ENCODE measurements at regions not wholly inside any gene's neighbourhood (a gene's known extent, or its start where the extent isn't known, plus 50 kb on each side); places are given as distances from the start of the nearest gene placed in this dataset.

DNA sequence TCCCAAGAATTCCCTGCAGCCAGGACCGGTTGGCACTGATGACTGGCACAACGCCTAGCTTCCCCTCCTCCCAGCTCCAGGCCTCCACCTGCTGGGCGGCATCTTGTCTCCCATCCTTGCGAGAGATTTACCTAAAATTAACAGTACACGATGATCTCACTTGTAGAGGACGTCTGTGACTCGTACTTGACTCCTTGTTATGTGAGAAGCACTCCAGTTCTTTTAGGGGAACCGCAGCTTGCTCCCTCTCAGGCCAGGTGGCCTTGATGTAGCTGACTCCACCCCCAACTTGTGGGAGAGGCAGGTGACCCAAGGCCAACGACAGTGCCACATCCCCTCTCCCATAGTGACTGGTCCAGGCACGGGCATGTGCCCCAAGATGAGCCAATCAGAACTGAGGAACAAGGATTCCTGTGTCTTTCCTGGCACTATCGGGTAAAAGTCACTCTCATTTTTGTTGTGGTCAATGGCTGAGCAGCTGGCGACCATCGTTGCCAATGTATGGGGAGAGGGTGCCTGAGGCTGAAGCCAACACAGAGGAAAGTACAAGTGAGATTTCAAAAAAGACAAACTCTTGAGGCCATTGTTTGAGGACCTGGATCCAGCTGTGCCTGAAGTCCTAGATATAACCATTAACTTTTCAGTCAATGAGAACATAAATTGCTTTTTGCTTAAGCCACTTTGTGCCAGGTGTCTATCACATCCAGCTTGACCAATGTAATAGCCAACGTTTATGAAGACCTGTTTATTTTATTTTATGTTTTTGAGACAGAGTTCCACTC lies 208.7 kb downstream of the RBM19 start:
- H3K27me3 ChIP-seq (replicated peaks; ENCODE audit: control insufficient read depth, insufficient read depth, low read length), result no peaks in the 10 kb centered on the region
- TF ChIP-seq, protein P1, sequence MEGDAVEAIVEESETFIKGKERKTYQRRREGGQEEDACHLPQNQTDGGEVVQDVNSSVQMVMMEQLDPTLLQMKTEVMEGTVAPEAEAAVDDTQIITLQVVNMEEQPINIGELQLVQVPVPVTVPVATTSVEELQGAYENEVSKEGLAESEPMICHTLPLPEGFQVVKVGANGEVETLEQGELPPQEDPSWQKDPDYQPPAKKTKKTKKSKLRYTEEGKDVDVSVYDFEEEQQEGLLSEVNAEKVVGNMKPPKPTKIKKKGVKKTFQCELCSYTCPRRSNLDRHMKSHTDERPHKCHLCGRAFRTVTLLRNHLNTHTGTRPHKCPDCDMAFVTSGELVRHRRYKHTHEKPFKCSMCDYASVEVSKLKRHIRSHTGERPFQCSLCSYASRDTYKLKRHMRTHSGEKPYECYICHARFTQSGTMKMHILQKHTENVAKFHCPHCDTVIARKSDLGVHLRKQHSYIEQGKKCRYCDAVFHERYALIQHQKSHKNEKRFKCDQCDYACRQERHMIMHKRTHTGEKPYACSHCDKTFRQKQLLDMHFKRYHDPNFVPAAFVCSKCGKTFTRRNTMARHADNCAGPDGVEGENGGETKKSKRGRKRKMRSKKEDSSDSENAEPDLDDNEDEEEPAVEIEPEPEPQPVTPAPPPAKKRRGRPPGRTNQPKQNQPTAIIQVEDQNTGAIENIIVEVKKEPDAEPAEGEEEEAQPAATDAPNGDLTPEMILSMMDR (IDR thresholded peaks at IDR 0.05; ENCODE audit: insufficient read depth in 1 of 2, low read depth in 1 of 2, low read length in 1 of 2, severe bottlenecking in 1 of 2, unreplicated experiment in 1 of 2), result no peak
- H3K9me3 ChIP-seq, result 0 out of 2 replicates have a peak, but pooled peaks cover under 1% of the 10 kb centered on the region
- no peaks in the 10 kb centered on the region for H3K4me1 ChIP-seq
- no peaks in the 10 kb centered on the region for H3K27me3 Mint-ChIP-seq (ENCODE audit: insufficient read depth, unreplicated experiment)
- CTCF ChIA-PET, result no interaction called here
- no peak overlapping the region for H3K4me3 Mint-ChIP-seq (ENCODE audit: unreplicated experiment)
- H3K9me3 Mint-ChIP-seq (ENCODE audit: unreplicated experiment), result no peaks in the 10 kb centered on the region
- H3K27ac Mint-ChIP-seq (ENCODE audit: unreplicated experiment), result no peak overlapping the region
- H3K4me3 ChIP-seq (ENCODE audit: low read depth, low read length), result no peak overlapping the region
- DNase-seq, result no peak
- intact Hi-C loops (cut with micrococcal nuclease; ENCODE audit: unreplicated experiment), result no loop called here
- H3K4me1 Mint-ChIP-seq (ENCODE audit: low read depth, unreplicated experiment), result peaks cover 7% of the 10 kb centered on the region
- no peaks in the 10 kb centered on the region for H3K36me3 Mint-ChIP-seq (ENCODE audit: insufficient read depth, unreplicated experiment)
- no TSS peak for BruUV-seq (replicated peaks)
- H3K36me3 ChIP-seq (ENCODE audit: control insufficient read depth, insufficient read depth, low read length), result no peaks in the 10 kb centered on the region
- POLR2A ChIA-PET, result no interaction called here

- Mint-ChIP-seq H3K36me3 (ENCODE audit: insufficient read depth, unreplicated experiment) (no peaks in the 10 kb centered on the region), H3K4me1 (ENCODE audit: low read depth, unreplicated experiment) (no peaks in the 10 kb centered on the region), H3K4me3 (ENCODE audit: unreplicated experiment) (no peak overlapping the region), H3K9me3 (ENCODE audit: unreplicated experiment) (no peaks in the 10 kb centered on the region), H3K27ac (ENCODE audit: unreplicated experiment) (no peak overlapping the region), H3K27me3 (ENCODE audit: insufficient read depth, unreplicated experiment) (no peaks in the 10 kb centered on the region)
- TF ChIP-seq, protein P1 (IDR thresholded peaks at IDR 0.05; ENCODE audit: insufficient read depth in 1 of 2, low read depth in 1 of 2, low read length in 1 of 2, severe bottlenecking in 1 of 2, unreplicated experiment in 1 of 2), result no peak
- H3K4me1 ChIP-seq, result no peaks in the 10 kb centered on the region
- intact Hi-C loops (cut with micrococcal nuclease; ENCODE audit: unreplicated experiment), result no loop called here
- 0 out of 2 replicates have a peak, but pooled peaks cover 4% of the 10 kb centered on the region for H3K9me3 ChIP-seq
- POLR2A ChIA-PET, result no interaction called here
- BruUV-seq (replicated peaks), result no TSS peak
- no peaks in the 10 kb centered on the region for H3K36me3 ChIP-seq (ENCODE audit: control insufficient read depth, insufficient read depth, low read length)
- CTCF ChIA-PET, result no interaction called here
- no peaks in the 10 kb centered on the region for H3K27me3 ChIP-seq (replicated peaks; ENCODE audit: control insufficient read depth, insufficient read depth, low read length)
- DNase-seq, result no peak
- no peak overlapping the region for H3K4me3 ChIP-seq (ENCODE audit: low read depth, low read length)
Measured at GRCh38 chr12:113756609-113757008, 209.5 kb downstream of the RBM19 start.

DNA sequence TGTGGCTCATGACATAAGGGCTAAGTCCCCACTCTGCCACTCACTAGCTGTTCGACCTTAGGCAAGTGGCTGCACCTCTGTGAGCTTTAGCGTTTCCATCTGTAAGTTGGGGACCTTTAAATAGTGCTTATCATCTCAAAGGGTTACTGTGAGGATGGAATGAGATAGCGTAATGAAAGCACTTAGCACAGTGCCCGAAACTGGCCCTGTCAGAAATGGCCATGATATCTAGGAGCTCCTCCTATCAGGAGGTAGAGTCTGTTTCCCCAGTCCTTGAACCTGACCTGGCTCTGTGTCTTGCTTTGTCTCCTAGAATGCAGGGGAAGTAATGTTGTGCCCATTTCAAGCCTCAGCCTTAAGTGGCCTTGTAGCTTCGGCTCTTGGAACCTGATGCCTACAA lies 211.0 kb downstream of the RBM19 start:
- intact Hi-C loops (cut with micrococcal nuclease; ENCODE audit: unreplicated experiment), result no loop called here

More for the DNA sequence above, 211.0 kb downstream of the RBM19 start:
- H3K9me3 ChIP-seq, result peaks cover 4% of the 10 kb centered on the region; the same call in 1 of the 2 replicates
- no TSS peak for BruUV-seq (replicated peaks)
- DNase-seq, result no peak
- no peaks in the 10 kb centered on the region for H3K9me3 Mint-ChIP-seq (ENCODE audit: unreplicated experiment)
- H3K27me3 Mint-ChIP-seq (ENCODE audit: insufficient read depth, unreplicated experiment), result no peaks in the 10 kb centered on the region
- H3K27ac Mint-ChIP-seq (ENCODE audit: unreplicated experiment), result no peak overlapping the region
- ChIA-PET CTCF (interaction anchor here (0.9 kb wide), 1 partner anchor 11 kb away, joined by 3 read pairs; no protein-coding TSS in a partner anchor), POLR2A (no interaction called here)
- H3K4me1 ChIP-seq, result no peaks in the 10 kb centered on the region
- no peak overlapping the region for H3K4me3 ChIP-seq (ENCODE audit: low read depth, low read length)
- H3K27me3 ChIP-seq (replicated peaks; ENCODE audit: control insufficient read depth, insufficient read depth, low read length), result no peaks in the 10 kb centered on the region
- no peaks in the 10 kb centered on the region for H3K36me3 ChIP-seq (ENCODE audit: control insufficient read depth, insufficient read depth, low read length)
- H3K4me1 Mint-ChIP-seq (ENCODE audit: low read depth, unreplicated experiment), result no peaks in the 10 kb centered on the region
- TF ChIP-seq, protein P1 (IDR thresholded peaks at IDR 0.05; ENCODE audit: insufficient read depth in 1 of 2, low read depth in 1 of 2, low read length in 1 of 2, severe bottlenecking in 1 of 2, unreplicated experiment in 1 of 2), result no peak
- no peak overlapping the region for H3K4me3 Mint-ChIP-seq (ENCODE audit: unreplicated experiment)
- H3K36me3 Mint-ChIP-seq (ENCODE audit: insufficient read depth, unreplicated experiment), result no peaks in the 10 kb centered on the region

Data from Caco-2 (cell line).